HG02981 (cell line): ENCODE measurements at regions not wholly inside any gene's neighbourhood (a gene's known extent, or its start where the extent isn't known, plus 50 kb on each side); places are given as distances from the start of the nearest gene placed in this dataset.
"Not testable (repeated sequence)": the region's sequence is repeated elsewhere in the genome, so short reads cannot be mapped to it uniquely, and the experiment has no call there.

Source experiments
- ATAC-seq: cut with Tn5 transposase; IDR thresholded peaks from one replicate; pipeline ENCODE4 v1.9.1; 2021; ENCODE audit warnings: mild to moderate bottlenecking, moderate library complexity; ENCODE audit not compliant: unreplicated experiment

DNA sequence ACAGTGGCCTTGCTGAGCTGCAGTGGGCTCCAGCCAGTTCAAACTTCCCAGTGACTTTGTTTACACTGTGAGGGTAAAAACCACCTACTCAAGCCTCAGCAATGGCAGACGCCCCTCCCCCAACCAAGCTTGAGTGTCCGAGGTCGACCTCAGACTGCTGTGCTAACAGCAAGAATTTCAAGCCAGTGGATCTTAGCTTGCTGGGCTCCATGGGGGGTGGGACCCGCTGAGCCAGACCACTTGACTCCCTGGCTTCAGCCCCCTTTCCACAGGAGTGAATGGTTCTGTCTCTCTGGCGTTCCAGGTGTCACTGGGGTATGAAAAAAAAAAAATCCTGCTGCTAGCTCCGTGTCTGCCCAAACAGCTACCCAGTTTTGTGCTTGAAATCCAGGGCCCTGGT, 168.9 kb upstream of the INTU start:
- no peak for ATAC-seq

DNA sequence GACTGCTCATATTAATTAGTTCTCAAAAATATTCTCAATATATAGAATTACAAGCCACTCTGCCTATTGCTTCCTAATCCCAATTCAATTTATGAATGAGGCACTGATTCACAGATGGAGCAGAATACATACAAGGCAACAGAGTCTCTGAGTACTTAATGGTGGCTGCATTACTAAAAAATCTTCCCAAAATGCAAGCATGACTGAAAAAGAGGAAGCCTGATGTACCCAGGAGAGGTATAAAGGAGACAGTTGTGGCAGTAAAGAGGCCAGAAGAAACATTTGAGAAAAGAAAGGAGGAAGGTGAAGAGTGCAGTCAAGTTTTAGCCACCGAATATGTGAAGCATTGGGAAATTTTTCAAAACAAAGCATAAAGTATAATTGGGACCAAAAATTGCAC, 163.2 kb upstream of the INTU start:
- no peak for ATAC-seq

GRCh38 chr4:127469959-127470809, 162.6 kb upstream of the INTU start:
- no peak for ATAC-seq

- not testable (repeated sequence) for ATAC-seq
Measured at GRCh38 chr4:127478271-127478670, 154.5 kb upstream of the INTU start.

DNA sequence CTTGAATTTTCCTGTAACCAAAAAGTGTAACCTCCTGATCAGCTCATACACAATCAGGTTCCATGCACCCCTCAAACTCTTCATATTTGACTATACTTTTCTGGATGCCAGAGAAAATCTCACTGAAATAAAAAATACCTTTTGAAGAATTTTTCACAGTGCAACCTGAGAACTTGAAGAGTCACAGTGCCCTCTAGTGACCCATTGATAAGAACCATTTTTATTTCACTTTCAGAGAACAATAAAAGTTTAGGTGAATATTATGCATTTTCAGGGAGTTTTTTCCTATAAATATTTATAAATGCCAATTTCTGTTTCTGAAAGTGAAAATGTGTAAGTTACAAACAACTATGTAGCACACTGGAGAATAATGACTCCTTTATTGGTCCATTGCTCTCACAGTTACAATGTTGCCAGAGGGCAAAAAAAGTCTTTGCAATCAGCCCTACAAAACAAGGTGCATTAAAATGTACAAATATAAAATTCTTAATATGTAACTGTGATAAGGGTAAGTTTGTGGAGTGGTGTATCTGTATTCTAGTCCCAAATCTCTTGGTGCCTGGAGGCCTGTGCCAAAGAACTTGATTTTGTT, 153.6 kb upstream of the INTU start:
- no peak for ATAC-seq

DNA sequence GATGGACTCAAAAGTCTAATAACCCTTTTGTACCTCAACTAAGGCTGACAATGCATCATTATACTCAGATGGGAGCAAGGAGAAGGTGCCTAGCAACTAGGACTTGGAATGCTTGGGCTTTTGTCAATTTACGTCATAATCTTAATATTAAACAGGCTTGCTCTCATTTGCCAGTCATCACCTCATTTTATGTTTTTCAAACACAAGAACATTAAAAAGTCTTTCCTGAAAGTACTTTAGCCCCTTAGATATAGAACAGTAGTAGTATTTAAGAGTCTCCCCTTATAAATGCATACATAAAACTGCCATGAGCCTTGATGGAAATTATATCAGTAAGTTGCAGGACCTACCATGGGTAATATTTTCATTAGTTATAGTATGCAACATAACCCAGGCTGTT, 150.7 kb upstream of the INTU start:
- ATAC-seq, result no peak

GRCh38 chr4:127484117-127484516, 148.6 kb upstream of the INTU start:
- ATAC-seq, result no peak

- ATAC-seq, result no peak
Measured at GRCh38 chr4:127486248-127486647, 146.5 kb upstream of the INTU start.

- no peak for ATAC-seq
Measured at GRCh38 chr4:127491571-127491970, 141.2 kb upstream of the INTU start.

GRCh38 chr4:127496875-127497274, 135.9 kb upstream of the INTU start:
- ATAC-seq, result not testable (repeated sequence)

DNA sequence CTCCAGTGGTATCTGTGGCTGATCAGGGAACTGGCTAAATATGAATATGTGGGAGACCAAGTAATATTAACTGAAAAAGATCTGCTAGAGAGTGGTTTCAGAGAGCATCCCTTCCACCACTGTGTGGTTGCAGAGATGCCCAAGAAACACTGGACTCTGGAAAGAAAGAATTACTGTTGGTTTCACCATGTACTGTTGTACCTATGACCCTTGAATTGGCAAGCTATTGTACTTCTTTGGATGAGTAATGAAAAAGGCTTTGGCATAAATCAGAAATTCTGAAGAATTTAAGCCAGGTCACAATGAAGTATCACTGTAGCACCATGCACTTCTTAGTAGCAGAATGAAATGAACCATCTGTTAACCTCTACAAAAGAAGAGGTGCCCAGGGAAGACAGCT, 134.4 kb upstream of the INTU start:
- ATAC-seq, result no peak

DNA sequence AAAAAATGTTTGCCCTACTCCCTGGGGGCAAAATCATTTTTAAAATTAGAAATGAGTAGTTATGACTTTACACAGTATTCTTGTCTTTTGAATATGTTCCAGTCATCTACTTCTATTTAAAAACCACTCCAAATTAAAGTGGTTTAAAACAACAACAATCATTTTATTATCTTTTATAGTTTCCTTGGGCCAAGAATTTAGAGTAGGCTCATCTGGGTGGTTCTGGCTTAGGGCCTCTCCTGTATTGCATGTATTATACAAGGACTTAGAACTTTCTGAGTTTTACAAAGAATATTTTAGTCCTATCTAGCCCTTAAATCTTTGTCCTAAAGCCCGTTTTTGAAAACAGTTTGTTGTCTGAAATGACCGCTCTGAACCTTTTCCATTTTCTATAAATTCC, 132.5 kb upstream of the INTU start:
- ATAC-seq, result no peak

DNA sequence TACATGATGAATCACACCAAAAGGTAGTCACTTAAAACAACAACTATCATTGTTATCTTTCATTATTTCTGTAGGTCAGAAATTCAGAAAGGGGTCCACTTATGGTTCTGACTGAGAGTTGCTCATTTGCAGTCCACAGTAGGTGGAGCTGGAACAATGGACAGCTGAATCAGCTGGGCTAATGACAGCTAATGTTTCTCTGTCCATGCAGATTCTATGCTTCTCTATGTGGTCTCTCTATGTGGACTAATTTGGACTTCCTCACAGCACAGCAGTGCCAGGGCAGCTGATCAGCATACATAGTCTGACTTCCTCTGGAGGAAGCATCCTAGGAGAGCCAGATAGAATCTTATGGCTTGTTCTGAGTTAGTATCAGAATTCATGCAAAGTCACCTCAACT, 131.7 kb upstream of the INTU start:
- no peak for ATAC-seq

DNA sequence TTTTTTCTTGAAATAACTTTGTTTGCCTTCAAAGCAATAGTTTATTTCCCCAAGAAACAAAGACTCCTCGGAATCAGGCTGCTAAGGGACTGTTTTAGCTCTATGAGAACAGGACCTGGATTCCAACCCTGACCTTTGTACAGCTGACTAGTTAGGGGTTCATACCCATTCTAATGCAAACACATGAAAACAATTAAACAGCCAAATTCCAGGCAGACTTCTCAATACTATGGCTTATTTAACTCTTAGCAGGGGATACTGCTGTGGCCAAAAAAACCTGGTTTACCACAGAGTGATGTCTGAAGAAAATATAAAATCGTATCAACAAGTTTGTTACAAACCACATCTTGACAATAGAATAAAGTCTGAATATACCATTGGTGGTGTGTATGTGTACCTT, 129.6 kb upstream of the INTU start:
- ATAC-seq, result no peak

GRCh38 chr4:127505203-127505602, 127.6 kb upstream of the INTU start:
- no peak for ATAC-seq

DNA sequence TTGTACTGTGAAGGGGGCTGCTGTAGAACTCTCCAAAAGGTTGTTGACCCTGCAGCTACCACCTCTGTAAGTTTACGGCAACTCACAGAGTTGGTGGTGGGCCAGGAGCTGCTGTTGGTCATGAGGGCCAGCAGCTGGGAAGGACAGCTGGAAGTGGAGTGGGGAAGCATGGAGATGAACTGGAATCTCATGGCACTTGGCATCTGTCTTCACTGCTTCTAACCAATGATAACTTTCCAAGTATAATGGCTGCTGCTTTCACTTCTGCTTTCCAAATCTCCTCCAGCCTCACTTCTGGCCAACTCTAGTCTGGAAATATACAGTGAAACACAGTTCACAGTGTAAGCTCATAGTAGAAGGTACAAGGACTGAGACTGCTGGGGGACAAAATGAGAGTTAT, 126.5 kb upstream of the INTU start:
- no peak for ATAC-seq

DNA sequence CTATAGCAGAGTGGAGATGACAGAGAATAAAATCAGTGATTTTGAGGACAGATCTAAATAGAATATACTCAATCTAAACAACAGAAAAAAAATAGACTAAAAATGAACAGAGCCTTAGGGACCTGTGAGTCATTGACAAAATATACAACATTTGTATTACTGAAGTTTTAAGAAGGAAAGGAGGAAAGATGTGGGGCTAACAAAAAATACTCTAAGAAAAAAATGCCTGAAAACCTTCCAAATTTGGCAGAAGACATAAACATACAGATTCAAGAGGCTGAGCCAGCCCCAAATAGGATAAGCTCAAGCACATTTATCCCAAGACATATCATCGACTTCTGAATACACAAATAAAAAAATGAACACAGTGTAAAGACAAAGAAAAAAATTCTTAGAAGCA, 123.6 kb upstream of the INTU start:
- no peak for ATAC-seq

DNA sequence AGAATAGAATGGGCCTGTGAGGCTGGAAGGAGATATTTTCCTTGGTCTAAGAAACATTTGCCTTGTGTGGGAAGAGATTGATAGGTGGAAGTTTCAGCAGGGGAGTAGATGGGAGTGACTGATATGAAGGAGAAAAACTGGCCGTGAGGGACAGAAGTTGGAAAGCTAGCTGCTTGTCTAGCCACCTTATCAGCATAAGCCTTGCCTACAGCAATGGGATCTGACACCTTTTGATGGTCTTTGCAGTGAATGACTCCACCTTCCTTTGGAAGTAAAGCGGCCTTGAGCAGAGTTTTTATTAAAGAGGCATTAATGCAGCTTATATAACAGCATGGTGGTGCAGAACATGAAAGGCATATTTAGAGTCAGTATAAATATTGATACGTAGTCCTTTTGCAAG, 120.1 kb upstream of the INTU start:
- ATAC-seq, result not testable (repeated sequence)

DNA sequence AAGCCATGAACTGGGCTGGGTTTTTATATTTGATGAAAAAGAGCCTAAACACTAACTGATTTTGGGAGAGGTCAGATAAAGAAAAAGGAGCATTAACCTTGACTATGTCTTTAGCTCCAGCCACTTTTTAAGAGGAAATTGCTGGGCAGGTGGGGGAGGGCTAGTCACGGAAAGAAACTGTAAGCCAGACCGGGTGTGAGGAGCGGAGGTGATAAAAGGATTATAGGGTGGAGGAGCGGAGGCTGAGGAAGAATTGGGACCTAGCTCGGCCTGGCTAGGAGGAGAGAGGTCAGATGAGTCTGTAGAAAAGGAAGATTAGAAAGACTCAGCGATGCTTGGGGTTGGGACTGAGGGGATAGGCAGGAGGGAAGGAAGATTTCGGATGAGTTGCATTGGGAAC, 117.5 kb upstream of the INTU start:
- ATAC-seq, result not testable (repeated sequence)

DNA sequence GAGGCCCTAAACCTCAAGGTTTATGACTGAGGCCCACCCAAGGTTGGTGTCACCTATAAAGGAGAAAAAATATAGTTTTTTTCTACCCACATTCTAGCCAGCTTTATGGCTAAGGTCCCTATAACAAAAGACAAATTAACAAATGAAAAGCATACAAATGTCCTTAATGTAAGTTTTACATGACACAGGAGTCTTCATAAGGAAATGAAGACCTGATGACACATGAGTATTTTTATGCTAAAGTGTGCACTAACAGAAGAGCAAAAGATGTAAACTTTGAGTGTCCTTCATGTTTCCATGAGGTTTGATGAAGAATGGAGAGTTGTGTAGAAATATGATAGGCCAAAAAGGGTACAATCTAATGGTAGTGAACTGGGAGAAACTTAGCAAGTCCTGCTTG, 114.7 kb upstream of the INTU start:
- no peak for ATAC-seq

DNA sequence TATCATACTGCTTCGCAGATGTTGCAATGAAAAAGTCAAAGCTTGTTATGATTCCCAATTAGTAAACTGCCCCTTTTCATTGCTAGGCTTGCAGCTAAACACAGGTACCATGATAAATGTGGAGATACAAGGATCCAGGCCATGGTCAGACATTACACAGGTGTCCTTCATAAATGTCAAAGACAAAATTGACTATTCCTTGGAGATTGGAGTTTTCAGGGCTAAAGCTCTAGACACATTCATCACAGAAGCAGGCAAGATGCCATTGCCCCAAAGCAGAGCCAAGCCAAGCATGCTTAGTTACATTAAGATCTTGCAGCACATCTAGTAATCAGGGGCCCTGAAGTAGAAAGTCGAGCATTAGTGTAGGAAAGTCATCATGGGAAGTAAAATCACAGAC, 111.3 kb upstream of the INTU start:
- ATAC-seq, result no peak

GRCh38 chr4:127523369-127523768, 109.4 kb upstream of the INTU start:
- no peak for ATAC-seq

GRCh38 chr4:127525608-127526007, 107.1 kb upstream of the INTU start:
- no peak for ATAC-seq
